ENCODE measurements at regions not wholly inside any gene's neighbourhood (a gene's known extent, or its start where the extent isn't known, plus 50 kb on each side); places are given as distances from the start of the nearest gene placed in this dataset.

- no peak for TF ChIP-seq ZNF274 (IDR thresholded peaks at IDR 0.05; ENCODE audit: low read depth, low read length)
- no peak for TF ChIP-seq SUZ12 (IDR thresholded peaks at IDR 0.05; ENCODE audit: extremely low read depth, insufficient read depth, insufficient read length)
- TF ChIP-seq YY1 (IDR thresholded peaks at IDR 0.05; ENCODE audit: insufficient read depth, insufficient read length) = no peak
- Histone ChIP-seq H3K4me1 (ENCODE audit: insufficient read depth, insufficient read length) (no peaks in the 10 kb centered on the region), H3K27me3 (ENCODE audit: insufficient read depth, insufficient read length) (no peaks in the 10 kb centered on the region), H3K9ac (ENCODE audit: insufficient read length, low read depth) (no peak overlapping the region), H3K36me3 (ENCODE audit: insufficient read depth, insufficient read length, low read length) (no peaks in the 10 kb centered on the region), H3K9me3 (ENCODE audit: insufficient read depth, low read length) (no peaks in the 10 kb centered on the region), H3K4me3 (ENCODE audit: insufficient read length, low read depth) (no peak overlapping the region)
- no peak for DNase-seq (ENCODE audit: low read depth, low spot score)
These were observed 53.7 kb upstream of the IRF2 start for GRCh38 chr4:184528051-184528450.

GRCh38 chr4:184526228-184526627, 51.9 kb upstream of the IRF2 start:
- DNase-seq (ENCODE audit: low read depth, low spot score) = no peak
- TF ChIP-seq ZNF274 (IDR thresholded peaks at IDR 0.05; ENCODE audit: low read depth, low read length) (no peak), YY1 (IDR thresholded peaks at IDR 0.05; ENCODE audit: insufficient read depth, insufficient read length) (no peak), SUZ12 (IDR thresholded peaks at IDR 0.05; ENCODE audit: extremely low read depth, insufficient read depth, insufficient read length) (no peak)
- H3K4me3 ChIP-seq (ENCODE audit: insufficient read length, low read depth) = no peak overlapping the region
- no peaks in the 10 kb centered on the region for H3K4me1 ChIP-seq (ENCODE audit: insufficient read depth, insufficient read length)
- no peaks in the 10 kb centered on the region for H3K27me3 ChIP-seq (ENCODE audit: insufficient read depth, insufficient read length)
- H3K9me3 ChIP-seq (ENCODE audit: insufficient read depth, low read length) = no peaks in the 10 kb centered on the region
- H3K9ac ChIP-seq (ENCODE audit: insufficient read length, low read depth) = no peak overlapping the region
- H3K36me3 ChIP-seq (ENCODE audit: insufficient read depth, insufficient read length, low read length) = no peaks in the 10 kb centered on the region
